ENCODE measurements at regions not wholly inside any gene's neighbourhood (a gene's known extent, or its start where the extent isn't known, plus 50 kb on each side); places are given as distances from the start of the nearest gene placed in this dataset.
"Not testable (repeated sequence)": the region's sequence is repeated elsewhere in the genome, so short reads cannot be mapped to it uniquely, and the experiment has no call there.

GRCh38 chr6:106732376-106732940 lies 103.1 kb downstream of the QRSL1 start:
- peaks cover 20% of the 10 kb centered on the region for H3K27me3 Mint-ChIP-seq
- H3K9me3 Mint-ChIP-seq, result no peaks in the 10 kb centered on the region
- H3K4me3 Mint-ChIP-seq, result no peak overlapping the region
- no peaks in the 10 kb centered on the region for H3K36me3 Mint-ChIP-seq (ENCODE audit: low read depth)
- no peaks in the 10 kb centered on the region for H3K4me1 Mint-ChIP-seq
- no peak overlapping the region for H3K27ac Mint-ChIP-seq
- no peak for ATAC-seq (replicated peaks)

DNA sequence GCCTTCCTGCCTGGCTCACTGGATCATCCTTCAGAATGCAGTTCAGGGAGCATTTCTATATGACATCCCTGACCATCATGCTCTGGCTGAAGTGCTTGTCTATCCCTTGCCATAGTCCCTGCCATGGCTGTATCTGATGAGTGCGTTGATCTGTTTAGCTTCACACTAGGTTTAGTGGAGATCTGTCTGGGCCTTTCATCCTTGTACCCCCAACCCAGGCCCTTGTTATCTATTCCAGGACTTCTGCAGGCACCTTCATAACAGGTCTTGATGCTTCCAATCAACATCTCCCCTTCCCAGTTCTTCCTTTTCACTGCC lies 102.4 kb downstream of the QRSL1 start:
- Mint-ChIP-seq H3K4me1 (no peaks in the 10 kb centered on the region), H3K36me3 (ENCODE audit: low read depth) (no peaks in the 10 kb centered on the region), H3K27ac (no peak overlapping the region), H3K4me3 (no peak overlapping the region), H3K9me3 (no peaks in the 10 kb centered on the region), H3K27me3 (peaks cover 17% of the 10 kb centered on the region)
- ATAC-seq (replicated peaks), result no peak

DNA sequence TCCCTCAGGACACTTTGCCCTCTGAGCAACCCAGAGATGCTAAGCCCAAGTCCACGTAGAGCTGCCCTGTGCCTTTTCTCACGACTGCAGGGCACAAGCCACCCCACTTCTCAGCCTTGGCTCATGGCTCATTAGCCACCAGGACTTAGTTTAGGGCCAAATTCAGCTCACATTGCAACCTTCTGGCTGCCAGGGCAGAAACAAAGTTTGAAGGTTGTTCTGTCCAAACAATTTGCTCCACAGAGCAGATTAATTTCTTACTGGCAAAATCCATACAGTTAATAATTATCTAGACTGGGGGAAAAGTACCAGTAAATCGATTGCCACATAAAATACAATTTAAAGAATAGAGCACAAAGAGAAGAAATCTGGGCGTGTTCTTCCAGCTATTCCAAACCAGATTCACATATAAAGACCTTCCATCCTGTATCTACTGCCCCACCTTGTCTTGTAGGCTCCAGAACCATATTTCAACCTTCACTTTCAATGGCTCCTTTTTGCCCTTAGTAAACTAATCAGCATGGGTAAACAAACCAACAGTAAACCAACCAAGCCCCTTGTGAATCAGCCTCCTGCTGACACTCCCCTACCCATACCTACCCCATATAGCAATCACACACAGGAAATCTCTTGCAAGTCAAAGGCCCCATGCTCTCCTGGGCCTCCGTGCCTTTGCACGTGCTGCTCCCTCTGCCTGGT lies 101.9 kb downstream of the QRSL1 start:
- Mint-ChIP-seq H3K27me3 (peaks cover 15% of the 10 kb centered on the region), H3K4me1 (no peaks in the 10 kb centered on the region), H3K4me3 (no peak overlapping the region), H3K36me3 (ENCODE audit: low read depth) (no peaks in the 10 kb centered on the region), H3K27ac (no peak overlapping the region), H3K9me3 (no peaks in the 10 kb centered on the region)
- ATAC-seq (replicated peaks), result no peak

- H3K27ac Mint-ChIP-seq, result no peak overlapping the region
- H3K4me3 Mint-ChIP-seq, result no peak overlapping the region
- peaks cover 10% of the 10 kb centered on the region for H3K27me3 Mint-ChIP-seq
- H3K36me3 Mint-ChIP-seq (ENCODE audit: low read depth), result no peaks in the 10 kb centered on the region
- ATAC-seq (replicated peaks), result no peak
- no peaks in the 10 kb centered on the region for H3K9me3 Mint-ChIP-seq
- H3K4me1 Mint-ChIP-seq, result no peaks in the 10 kb centered on the region
These were observed 101.3 kb downstream of the QRSL1 start for GRCh38 chr6:106730718-106731117.

- Mint-ChIP-seq H3K27me3 (peaks cover 8% of the 10 kb centered on the region), H3K27ac (no peak overlapping the region), H3K4me1 (no peaks in the 10 kb centered on the region), H3K36me3 (ENCODE audit: low read depth) (no peaks in the 10 kb centered on the region), H3K4me3 (no peak overlapping the region), H3K9me3 (no peaks in the 10 kb centered on the region)
- no peak for ATAC-seq (replicated peaks)
These were observed 100.9 kb downstream of the QRSL1 start for GRCh38 chr6:106730264-106730663.

DNA sequence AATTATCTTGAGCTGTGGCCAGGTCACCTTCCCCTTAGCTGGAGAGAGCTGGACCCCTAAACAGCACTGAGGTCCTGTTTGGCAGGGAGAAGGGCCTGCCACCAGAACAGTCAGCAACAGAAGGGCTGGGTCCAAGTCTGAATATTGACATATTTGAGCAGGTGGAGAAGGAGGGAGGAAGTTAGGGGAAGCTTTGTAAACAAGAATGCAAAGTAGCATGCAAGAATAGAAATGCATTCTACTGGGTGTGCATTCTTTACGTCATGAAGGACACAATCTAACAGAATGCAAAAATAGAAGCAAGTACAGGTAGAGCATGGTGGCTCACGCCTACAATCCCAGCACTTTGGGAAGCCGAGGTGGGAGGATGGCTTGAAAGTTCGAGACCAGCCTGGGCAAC lies 100.5 kb downstream of the QRSL1 start:
- H3K9me3 Mint-ChIP-seq, result no peaks in the 10 kb centered on the region
- no peak overlapping the region for H3K4me3 Mint-ChIP-seq
- peaks cover 8% of the 10 kb centered on the region for H3K27me3 Mint-ChIP-seq
- no peak for ATAC-seq (replicated peaks)
- no peaks in the 10 kb centered on the region for H3K36me3 Mint-ChIP-seq (ENCODE audit: low read depth)
- H3K4me1 Mint-ChIP-seq, result no peaks in the 10 kb centered on the region
- no peak overlapping the region for H3K27ac Mint-ChIP-seq

- H3K36me3 Mint-ChIP-seq (ENCODE audit: low read depth), result no peaks in the 10 kb centered on the region
- no peaks in the 10 kb centered on the region for H3K9me3 Mint-ChIP-seq
- no peaks in the 10 kb centered on the region for H3K4me1 Mint-ChIP-seq
- H3K27ac Mint-ChIP-seq, result no peak overlapping the region
- peaks cover 16% of the 10 kb centered on the region for H3K27me3 Mint-ChIP-seq
- ATAC-seq (replicated peaks), result no peak
- H3K4me3 Mint-ChIP-seq, result no peak overlapping the region
These were observed 99.0 kb downstream of the QRSL1 start for GRCh38 chr6:106728296-106728870.

DNA sequence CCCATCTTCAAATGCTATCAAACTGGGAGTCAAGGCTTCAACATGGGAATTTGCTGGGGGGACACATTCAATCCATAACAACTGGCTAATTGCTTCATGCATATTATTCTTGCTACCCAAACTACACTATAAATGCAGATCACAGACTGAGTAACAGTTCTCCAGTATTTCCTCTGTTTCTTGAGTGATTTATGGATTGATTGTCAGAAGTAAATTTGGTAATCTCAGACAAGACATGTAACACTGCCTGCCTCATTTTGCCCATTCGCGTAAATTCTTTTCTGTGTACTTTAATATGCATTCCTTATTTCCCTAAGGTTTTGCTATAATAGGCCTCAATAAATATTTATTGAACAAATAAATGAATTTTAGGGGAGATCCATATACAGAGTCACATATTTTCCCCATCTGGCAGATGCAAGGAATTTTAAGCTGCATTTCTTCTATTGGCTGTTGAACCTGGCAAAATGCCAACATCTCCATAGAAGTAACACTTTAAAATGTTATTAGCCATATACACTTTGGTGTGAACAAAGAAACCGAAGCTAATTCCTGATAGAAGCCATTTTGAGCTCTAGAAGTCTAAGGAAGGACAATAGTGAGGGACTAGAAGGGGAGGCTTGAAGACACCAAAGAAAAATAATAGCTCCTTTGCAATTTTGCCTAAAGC lies 98.2 kb downstream of the QRSL1 start:
- no peak overlapping the region for H3K27ac Mint-ChIP-seq
- H3K9me3 Mint-ChIP-seq, result no peaks in the 10 kb centered on the region
- H3K4me3 Mint-ChIP-seq, result no peak overlapping the region
- no peaks in the 10 kb centered on the region for H3K36me3 Mint-ChIP-seq (ENCODE audit: low read depth)
- no peaks in the 10 kb centered on the region for H3K4me1 Mint-ChIP-seq
- no peak for ATAC-seq (replicated peaks)
- peaks cover 16% of the 10 kb centered on the region for H3K27me3 Mint-ChIP-seq

DNA sequence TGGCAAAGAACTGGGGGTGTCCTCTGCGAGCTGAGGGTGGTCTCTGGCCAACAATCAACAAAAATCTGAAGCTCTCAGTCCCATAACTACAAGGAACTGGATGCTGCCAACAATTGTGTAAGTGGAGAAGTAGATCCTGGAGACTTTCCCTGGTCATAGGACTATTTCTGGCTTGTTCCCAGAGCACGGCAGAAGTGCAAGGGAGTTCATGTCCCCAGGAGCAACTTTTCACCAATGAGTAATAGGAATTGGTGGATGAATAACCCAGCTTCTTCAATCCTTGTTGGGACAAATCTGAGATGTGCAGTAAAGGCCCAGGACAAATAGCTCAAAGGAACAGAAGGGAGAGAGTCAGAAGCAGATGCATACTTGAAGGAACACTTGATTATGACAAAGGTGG lies 95.5 kb downstream of the QRSL1 start:
- no peak for ATAC-seq (replicated peaks)
- Mint-ChIP-seq H3K27me3 (peaks cover 16% of the 10 kb centered on the region), H3K9me3 (no peaks in the 10 kb centered on the region), H3K27ac (no peak overlapping the region), H3K4me1 (no peaks in the 10 kb centered on the region), H3K36me3 (ENCODE audit: low read depth) (no peaks in the 10 kb centered on the region), H3K4me3 (no peak overlapping the region)

DNA sequence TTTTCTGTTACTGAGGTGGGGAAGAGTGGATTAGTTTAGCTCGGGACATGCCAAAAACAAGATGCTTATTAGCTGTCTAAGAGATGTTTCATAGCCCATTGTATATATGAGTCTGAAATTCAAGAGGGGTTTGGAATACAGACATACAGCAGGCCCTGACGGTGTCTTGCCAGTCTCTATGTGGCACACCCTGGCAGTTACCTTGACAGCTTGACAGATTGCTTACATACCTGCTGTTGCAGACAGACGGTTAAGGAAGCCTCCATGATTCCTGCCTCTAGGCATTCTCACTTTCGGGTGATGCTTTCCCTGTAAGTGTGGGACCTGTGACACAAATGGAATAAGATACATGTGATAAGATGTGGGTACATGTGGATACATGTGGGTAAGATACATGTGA lies 95.0 kb downstream of the QRSL1 start:
- no peak for ATAC-seq (replicated peaks)

DNA sequence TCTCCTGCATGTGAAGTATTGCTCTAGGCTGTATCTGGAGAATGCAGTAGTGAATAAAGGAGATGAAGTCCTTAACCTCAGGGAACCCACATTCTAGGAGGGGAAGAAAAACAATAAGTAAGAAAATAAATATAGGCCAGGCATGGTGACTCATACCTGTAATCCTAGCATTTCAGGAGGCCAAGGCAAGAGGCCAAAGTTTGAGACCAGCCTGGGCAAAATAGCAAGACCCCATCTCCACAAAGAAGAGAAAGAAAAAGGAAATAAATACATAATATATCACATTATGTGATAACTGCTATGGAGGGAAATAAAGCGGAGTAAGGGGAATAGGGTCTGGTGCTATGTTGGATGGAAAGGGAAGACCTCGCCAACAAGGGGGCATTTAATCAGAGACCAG lies 94.0 kb downstream of the QRSL1 start:
- not testable (repeated sequence) for H3K27ac Mint-ChIP-seq; H3K9me3 Mint-ChIP-seq; ATAC-seq (replicated peaks); H3K36me3 Mint-ChIP-seq (ENCODE audit: low read depth); H3K4me1 Mint-ChIP-seq; H3K4me3 Mint-ChIP-seq
- H3K27me3 Mint-ChIP-seq, result peaks cover 13% of the 10 kb centered on the region

More for the DNA sequence above, 95.0 kb downstream of the QRSL1 start:
- no peaks in the 10 kb centered on the region for H3K4me1 Mint-ChIP-seq
- no peaks in the 10 kb centered on the region for H3K9me3 Mint-ChIP-seq
- H3K27ac Mint-ChIP-seq, result no peak overlapping the region
- H3K4me3 Mint-ChIP-seq, result no peak overlapping the region
- peaks cover 13% of the 10 kb centered on the region for H3K27me3 Mint-ChIP-seq
- no peaks in the 10 kb centered on the region for H3K36me3 Mint-ChIP-seq (ENCODE audit: low read depth)

DNA sequence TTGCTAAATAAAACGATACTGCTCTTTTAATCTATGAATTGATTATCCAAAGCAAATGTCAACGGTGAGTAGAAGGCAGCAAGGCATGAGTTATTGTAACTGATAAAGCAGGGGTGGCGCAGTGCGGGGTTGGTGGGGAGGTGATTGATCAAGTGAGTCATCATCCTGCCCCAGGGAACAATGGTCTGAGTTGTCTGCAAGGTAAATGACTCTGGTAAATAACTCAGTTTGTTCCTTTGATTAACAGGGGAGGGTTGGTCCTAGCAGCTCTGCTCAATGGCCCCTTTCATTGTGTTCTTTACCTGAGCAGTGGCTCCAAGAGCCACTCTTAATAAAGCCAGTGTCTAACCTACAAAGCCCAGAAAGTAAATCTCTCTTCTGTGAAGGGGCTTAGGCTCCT lies 91.8 kb downstream of the QRSL1 start:
- H3K4me1 Mint-ChIP-seq; H3K4me3 Mint-ChIP-seq; H3K36me3 Mint-ChIP-seq (ENCODE audit: low read depth); ATAC-seq (replicated peaks); H3K27ac Mint-ChIP-seq; H3K9me3 Mint-ChIP-seq: not testable (repeated sequence)
- H3K27me3 Mint-ChIP-seq, result peaks cover 26% of the 10 kb centered on the region

All from activated T-helper 17 cell treated with anti-CD3 and anti-CD28 coated beads, Interleukin-2, amount 50 U/mL, for 72 hours (primary cell).